AG10803 (cell line): ENCODE measurements at regions not wholly inside any gene's neighbourhood (a gene's known extent, or its start where the extent isn't known, plus 50 kb on each side); places are given as distances from the start of the nearest gene placed in this dataset.
"Not testable (repeated sequence)": the region's sequence is repeated elsewhere in the genome, so short reads cannot be mapped to it uniquely, and the experiment has no call there.

Source experiments
- DNase-seq: peaks from one replicate; pipeline ENCODE4 v3.0.0; 2010; ENCODE audit warnings: low read depth
- H3K4me3 ChIP-seq: 2 replicates; pipeline ENCODE4 v1.5.1; 2011; ENCODE audit warnings: mild to moderate bottlenecking, low read length, control low read depth
- CTCF ChIP-seq: conservative IDR thresholded peaks from 2 replicates; pipeline ENCODE4 v1.5.1; 2011; ENCODE audit warnings: mild to moderate bottlenecking, low read length, control low read depth, inconsistent platforms

GRCh38 chr10:117621795-117622420 lies 79.4 kb downstream of the EMX2 start:
- no peak for TF ChIP-seq CTCF
- DNase-seq: no peak
- H3K4me3 ChIP-seq: no peak overlapping the region

- no peak for DNase-seq
- H3K4me3 ChIP-seq: no peak overlapping the region
- no peak for TF ChIP-seq CTCF
Measured at GRCh38 chr10:117622471-117623184, 80.1 kb downstream of the EMX2 start.

DNA sequence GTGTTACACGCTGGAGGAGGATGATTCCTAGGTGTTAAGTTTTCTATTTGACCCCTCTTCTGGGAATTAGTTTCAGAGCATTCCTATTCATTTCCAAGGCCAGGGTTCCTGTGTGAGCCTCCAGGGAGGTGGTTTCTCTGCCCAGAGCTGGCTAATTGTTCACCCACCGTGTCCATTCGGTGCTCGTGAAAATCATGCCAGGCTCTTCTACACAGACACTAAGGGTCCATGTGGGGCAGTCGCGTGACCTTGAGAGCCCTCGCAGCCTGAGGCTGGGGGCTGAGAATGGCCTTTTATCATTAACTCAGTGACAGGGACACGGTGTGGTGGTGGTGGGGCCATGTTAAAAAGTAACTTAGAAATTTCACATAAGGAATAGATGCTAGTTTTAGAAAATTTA lies 83.7 kb downstream of the EMX2 start:
- no peak for DNase-seq
- H3K4me3 ChIP-seq: no peak overlapping the region
- TF ChIP-seq CTCF: no peak

DNA sequence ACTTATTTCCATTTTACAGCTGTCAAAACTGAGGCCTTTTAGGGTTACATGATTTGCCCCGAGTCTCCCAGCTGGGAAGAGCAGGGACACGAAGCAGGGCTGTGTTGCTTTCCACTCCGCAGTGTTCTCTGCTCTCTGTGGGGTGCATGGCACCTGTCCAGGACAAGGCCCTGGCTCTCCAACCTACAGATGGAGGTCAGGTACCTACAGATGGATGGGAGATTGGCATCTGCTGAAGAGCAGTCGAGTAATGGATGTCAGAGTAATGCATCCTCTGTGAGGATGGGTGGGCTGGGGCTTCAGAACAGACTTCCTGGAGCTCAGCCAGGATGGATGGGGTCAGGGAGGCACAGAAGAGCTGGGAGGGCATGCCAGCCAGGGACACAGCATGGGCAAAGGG lies 85.0 kb downstream of the EMX2 start:
- TF ChIP-seq CTCF: no peak
- H3K4me3 ChIP-seq: no peak overlapping the region
- no peak for DNase-seq

DNA sequence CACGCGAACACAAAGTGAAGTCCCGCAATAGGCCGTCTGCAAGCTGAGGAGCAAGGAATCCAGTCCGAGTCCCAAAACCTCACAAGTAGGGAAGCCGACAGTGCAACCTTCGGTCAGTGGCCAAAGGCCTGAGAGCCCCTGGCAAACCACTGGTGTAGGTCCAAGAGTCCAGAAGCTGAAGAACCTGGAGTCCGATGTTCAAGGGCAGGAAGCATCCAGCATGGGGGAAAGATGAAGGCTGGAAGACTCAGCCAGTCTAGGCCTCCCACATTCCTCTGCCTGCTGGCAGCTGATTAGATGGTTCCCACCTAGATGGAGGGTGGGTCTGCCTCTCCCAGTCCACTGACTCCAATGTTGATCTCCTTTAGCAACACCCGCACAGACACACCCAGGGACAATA lies 87.2 kb downstream of the EMX2 start:
- not testable (repeated sequence) for H3K4me3 ChIP-seq, DNase-seq

DNA sequence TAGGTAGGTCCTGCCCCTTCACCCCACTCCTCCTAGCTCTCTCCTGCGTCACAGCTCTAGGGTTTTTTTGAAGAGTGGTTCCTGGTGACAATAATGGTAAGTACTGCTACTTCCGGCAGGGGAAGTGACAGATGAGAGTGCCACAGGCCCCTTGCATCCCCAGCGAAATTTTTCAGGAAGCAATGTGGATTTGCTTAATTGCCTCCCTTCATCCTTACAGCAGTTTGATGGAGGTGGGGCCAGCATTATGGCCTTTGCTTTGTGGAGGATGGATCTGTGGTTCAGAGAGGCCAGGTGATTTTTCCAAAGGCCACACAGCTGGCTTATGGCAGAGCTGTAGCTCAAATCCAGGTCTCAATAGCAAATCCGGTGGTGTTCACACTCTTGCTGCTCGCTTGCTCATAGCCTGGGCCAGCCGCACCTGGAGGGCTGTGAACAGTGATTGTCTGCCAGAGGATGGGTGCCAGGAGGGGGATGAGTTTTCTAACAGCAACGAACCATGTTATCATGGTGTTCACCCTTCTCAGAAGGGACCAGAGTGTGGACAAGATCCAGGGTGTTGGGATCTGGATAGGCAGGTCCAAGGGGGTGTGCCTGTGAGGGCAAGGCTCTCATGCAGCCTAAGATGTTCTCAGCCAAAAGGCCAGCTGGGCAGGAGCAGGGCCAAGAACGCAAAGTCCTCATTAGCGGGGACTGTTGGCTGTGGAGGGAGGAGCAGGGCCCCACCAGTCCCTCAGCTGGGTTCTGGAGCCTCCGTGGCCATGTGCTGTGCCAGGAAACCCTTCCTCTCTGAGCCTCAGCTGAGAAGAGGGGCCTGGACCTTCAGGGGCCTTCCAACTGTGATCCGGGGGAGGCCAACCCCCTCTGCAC lies 89.0 kb downstream of the EMX2 start:
- DNase-seq: peak; percentile 8
- H3K4me3 ChIP-seq: no peak overlapping the region
- no peak for TF ChIP-seq CTCF

GRCh38 chr10:117632406-117632805 lies 89.9 kb downstream of the EMX2 start:
- DNase-seq: no peak
- H3K4me3 ChIP-seq: no peak overlapping the region
- TF ChIP-seq CTCF: no peak
